Tibial nerve (tissue), 4 donors: ENCODE measurements at regions not wholly inside any gene's neighbourhood (a gene's known extent, or its start where the extent isn't known, plus 50 kb on each side); places are given as distances from the start of the nearest gene placed in this dataset.

Experiments
- EP300 ChIP-seq, 2 donors: sonication (generic); formaldehyde crosslinking; IDR thresholded peaks; one replicate each; pipeline ENCODE4 v1.6.1; 2017; ENCODE audit warnings: antibody characterized with exemption in 2 of 2, mild to moderate bottlenecking in 1 of 2
- POLR2A ChIP-seq, 2 donors: fragments of 450-650 bp; IDR thresholded peaks; one replicate each; pipeline ENCODE4 v1.6.1; 2017; ENCODE audit warnings: antibody characterized with exemption in 2 of 2, mild to moderate bottlenecking in 2 of 2, moderate library complexity in 2 of 2
- TF ChIP-seq, protein P1 (sequence below), 5 experiments: fragments of 200-600 bp in 3 of 5; fragments of 450-650 bp in 2 of 5; sonication (generic) in 3 of 5; IDR thresholded peaks; one replicate each; pipeline ENCODE4 v1.5.1; 2016 to 2019; ENCODE audit warnings: antibody characterized with exemption in 5 of 5, mild to moderate bottlenecking in 3 of 5, moderate library complexity in 2 of 5

GRCh38 chr7:66864294-66864693, 56.7 kb upstream of the TMEM248 start:
- TF ChIP-seq, protein P1, sequence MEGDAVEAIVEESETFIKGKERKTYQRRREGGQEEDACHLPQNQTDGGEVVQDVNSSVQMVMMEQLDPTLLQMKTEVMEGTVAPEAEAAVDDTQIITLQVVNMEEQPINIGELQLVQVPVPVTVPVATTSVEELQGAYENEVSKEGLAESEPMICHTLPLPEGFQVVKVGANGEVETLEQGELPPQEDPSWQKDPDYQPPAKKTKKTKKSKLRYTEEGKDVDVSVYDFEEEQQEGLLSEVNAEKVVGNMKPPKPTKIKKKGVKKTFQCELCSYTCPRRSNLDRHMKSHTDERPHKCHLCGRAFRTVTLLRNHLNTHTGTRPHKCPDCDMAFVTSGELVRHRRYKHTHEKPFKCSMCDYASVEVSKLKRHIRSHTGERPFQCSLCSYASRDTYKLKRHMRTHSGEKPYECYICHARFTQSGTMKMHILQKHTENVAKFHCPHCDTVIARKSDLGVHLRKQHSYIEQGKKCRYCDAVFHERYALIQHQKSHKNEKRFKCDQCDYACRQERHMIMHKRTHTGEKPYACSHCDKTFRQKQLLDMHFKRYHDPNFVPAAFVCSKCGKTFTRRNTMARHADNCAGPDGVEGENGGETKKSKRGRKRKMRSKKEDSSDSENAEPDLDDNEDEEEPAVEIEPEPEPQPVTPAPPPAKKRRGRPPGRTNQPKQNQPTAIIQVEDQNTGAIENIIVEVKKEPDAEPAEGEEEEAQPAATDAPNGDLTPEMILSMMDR (IDR thresholded peaks at IDR 0.05): no peak
- TF ChIP-seq POLR2A (IDR thresholded peaks at IDR 0.05) (no peak), EP300 (IDR thresholded peaks at IDR 0.05) (no peak)
